HG03521 (cell line): ENCODE measurements at regions not wholly inside any gene's neighbourhood (a gene's known extent, or its start where the extent isn't known, plus 50 kb on each side); places are given as distances from the start of the nearest gene placed in this dataset.
"Not testable (repeated sequence)": the region's sequence is repeated elsewhere in the genome, so short reads cannot be mapped to it uniquely, and the experiment has no call there.

ENCODE experiments used
- ATAC-seq: cut with Tn5 transposase; IDR thresholded peaks from one replicate; pipeline ENCODE4 v1.9.1; 2021; ENCODE audit warnings: mild to moderate bottlenecking, moderate library complexity; ENCODE audit not compliant: unreplicated experiment

DNA sequence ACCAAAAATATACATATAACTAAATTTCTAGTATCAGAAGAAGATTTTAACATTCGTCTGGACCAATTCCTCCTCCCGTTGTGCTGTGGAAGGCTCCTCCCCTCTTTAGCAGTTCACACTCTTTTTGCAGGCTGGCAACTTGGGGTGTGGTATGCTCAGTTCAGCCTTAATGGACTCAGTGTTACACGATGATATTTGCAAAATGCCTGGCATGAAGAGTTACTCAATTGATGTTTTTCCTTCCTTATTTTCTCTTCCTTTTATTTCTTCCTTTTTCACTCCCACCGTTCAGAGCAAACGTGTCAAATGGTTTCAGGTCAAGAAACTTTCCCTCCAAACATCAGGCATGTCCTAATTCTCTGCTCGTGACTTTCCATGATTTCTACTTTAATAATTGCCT lies 248.3 kb downstream of the PHF14 start:
- ATAC-seq = no peak

DNA sequence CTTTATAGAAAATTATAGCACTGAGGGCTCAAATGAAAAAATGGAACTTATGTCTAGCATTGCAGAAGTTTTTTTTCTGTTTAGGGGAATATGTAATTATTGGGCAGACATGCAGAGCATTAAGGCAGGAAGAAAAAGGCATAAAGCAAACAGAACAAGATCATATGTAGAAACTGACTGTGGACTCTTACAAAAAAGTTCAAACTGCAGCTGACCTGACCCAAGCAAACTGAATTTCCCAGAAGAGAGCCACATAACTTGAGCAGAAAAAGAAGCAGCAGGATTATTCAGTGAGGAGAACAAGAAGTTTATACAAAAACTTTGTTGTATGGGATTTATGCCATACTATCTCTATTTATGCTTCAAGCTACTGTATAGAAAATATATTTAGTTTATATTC lies 250.9 kb downstream of the PHF14 start:
- no peak for ATAC-seq

DNA sequence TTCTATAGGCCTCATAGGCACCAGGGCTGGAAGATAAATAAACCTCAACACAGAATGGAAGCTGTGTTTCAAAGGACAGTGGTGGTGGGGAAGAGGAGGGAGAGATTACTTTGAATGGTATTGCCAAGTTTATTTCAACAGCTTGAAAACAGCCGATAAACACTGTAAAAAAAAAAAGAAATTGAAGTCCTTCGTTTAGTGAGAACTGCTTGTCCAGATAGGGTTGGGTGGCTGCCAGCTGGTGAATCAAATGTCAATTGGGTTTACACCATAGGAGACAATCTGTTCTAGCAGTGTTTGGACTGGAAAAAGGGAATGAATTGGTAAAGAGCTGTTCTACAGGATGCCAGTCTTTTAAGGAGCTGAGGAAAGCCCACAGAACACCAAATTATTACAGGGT lies 254.8 kb downstream of the PHF14 start:
- no peak for ATAC-seq

DNA sequence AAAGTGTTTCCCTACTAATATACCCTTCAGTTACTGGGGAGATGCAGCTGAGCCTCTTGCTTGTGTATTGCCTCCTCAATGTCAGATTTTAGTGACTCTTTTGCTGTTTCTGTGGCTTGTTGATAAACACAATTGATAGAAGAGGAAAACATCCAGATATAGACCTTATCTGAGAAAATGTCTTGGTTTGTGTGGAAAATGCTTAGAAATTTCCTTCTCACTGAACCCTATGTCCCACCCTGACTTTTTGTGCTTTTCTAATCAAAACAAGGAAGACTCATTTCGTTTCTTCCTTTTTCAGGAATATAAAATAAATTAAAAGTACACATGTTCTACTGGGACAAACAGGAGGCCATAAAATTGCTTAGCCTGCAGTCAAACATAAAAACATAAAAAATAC lies 257.5 kb downstream of the PHF14 start:
- ATAC-seq = no peak

DNA sequence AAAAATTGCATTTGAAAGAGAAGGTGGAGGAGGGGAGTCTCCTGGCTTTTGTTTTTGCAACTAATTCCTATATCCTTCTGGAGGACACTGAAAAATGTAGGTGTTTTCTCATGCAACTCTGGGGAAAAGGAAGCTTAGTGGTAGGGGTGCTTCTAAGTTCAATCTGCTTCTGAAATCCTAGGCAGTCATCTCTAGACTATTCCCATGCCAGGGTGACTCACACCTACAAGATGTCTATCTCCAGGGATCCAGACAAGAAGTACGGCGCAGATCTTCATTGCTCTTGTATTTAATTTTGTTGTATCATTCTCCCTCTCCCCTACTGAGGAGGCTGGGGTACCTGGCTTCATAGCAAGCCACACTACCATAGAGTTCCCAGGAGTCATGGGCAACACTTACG lies 258.8 kb downstream of the PHF14 start:
- no peak for ATAC-seq

DNA sequence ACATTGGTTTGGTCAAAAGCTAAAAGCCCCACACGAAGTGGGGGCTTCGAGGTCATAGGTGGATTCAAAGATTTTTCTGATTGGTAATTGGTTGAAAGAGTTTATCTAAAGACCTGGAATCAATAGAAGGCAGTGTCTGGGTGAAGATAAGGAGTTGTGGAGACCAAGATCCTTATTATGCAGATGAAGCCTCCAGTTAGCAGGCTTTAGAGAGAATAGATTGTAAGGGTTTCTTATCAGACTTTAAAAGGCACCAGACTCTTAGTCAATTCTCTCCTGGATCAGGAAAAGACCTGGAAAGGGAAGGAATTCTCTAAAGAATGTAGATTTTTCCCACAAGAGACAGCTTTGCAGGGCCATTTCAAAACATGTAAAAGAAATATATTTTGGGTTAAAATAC lies 260.2 kb downstream of the PHF14 start:
- no peak for ATAC-seq

DNA sequence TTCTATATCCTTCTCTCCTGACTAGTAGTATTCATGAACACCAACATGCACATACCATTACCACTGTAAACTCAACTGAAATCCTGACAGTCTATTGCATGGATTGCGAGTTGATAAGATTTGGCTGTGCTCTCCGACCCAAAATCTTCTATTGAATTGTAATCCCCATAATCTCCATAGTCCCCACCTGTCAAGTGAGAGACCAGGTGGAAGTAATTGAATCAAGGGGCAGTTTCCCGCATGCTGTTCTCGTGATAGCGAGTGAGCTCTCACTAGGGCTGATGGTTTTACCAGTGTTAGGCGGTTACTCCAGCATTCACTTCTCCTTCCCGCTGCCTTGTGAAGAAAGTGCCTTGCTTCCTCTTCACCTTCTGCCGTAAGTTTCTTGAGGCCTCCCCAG lies 261.8 kb downstream of the PHF14 start:
- no peak for ATAC-seq

DNA sequence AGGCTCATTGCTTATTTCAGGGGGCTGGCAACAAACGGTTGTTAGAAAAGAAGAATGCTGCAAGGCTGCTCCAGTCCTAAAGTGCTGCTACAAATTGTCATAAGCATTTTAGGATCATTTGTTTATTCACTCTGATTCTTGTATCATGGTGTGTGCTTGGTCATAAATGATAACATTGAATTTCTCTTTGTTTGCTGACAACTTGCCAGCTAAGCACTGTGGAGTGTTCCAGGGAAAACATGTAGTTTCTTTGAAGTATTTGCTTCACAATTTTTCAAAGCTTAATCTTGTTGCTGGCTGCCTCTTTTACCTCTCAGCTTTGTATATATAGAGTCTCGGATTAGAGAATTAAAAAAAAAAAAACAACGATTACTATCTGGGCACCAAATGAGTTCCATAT lies 263.0 kb downstream of the PHF14 start:
- ATAC-seq = no peak

DNA sequence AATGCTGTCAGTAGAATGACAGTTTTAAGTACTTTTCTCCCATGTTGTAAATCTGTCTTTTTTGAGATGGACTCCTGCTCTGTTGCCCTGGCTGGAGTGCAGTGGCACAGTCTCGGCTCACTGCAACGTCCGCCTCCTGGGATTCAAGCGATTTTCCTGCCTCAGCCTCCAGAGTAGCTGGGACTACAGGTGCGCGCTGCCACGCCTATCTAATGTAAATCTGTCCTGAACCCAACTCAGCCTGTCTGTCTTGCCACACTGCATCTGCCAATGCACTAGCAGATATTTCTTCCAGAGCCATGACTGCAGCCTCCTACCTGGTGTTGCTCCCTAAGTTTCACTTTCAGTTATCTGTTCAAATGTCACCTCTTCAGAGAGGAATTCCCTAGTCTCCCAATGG lies 264.1 kb downstream of the PHF14 start:
- no peak for ATAC-seq

DNA sequence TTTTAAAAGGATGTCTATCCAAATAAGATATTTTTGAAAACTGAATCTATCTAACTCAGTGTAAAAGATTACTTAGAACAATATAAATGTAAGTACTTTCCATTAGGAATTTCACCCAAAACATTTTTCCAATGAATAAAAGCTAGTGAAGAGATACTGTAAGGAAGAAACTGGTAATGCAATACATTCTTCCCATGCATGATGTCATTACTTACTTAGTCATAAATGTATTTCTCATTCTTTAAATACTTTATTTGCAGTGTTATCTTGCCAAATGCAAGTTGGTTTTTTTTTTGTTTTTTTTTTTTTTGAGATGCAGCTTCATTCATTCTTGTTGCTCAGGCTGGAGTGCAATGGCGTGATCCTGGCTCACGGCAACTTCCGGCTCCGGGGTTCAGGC lies 265.6 kb downstream of the PHF14 start:
- no peak for ATAC-seq

DNA sequence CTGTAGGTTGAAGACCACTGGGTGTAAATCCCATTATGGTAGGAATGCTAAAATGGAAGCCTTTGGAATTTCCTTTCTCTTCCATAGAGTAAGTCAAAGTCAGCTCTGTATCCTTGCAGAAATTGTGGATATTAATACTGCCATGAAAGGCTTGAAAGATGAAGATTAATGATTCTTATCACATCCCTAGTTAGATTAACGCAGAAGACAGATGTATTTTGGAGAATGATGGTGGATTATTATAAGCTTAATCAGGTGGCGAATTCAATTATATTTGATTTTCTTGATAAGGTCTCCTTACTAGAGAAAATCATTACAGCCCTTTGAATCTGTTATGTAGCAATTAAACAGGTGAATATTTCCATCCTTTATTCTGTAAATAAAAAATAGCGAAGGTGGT lies 270.1 kb downstream of the PHF14 start:
- ATAC-seq = no peak

DNA sequence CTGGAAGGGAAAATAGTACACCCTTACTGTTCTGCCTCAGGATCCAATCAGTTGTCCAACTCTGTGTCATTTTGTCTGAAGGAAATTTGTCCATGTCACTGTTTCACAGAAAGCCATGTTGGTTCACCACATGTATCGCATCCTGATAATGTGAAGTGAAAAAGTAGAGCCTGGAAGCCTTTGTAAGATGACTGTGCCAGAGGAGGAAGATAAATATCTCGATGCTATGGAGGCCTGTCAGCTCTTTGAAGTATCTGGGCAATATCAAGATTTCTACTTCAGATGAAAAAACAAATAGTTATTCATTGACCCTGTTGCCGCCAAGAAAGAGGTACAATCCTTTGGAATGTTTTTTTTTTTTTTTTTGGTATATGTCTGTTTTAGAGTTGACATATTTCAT lies 270.5 kb downstream of the PHF14 start:
- ATAC-seq = no peak

DNA sequence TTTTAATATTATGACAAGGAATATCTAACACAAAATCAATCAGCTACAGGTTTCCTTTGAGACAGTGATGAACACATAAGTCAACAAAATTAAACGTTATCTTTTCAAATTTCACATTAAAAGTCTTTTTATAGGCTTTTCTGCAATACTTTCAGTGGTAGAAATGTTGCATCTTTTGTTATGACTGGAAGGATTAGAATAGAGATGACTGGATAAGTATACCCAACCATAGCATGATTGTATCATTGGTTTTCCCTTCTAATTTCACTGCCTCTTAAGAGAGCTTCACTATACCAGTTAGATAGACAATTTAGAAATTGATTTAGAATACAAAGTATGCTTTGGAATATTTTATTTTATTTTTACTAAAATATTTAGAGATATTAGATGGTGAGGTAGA lies 273.9 kb downstream of the PHF14 start:
- no peak for ATAC-seq

DNA sequence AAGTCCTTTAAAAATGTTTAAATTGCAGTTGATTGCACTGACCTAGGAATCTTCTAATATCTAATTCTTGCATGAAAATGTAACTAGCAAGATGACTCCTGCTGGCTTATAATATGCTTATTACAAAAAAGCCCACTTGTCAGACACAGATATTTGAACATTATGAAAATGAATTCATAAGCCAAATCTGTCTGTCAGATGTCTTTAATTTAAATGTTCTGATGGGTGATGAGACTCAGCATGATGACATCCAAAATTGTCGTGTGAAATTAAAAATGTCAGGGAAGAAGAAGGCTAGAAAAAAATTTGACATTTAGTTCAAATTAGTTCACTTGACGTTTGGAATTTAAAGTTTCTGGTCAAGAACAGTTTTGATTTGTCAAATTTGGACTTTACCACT lies 277.8 kb downstream of the PHF14 start:
- no peak for ATAC-seq

DNA sequence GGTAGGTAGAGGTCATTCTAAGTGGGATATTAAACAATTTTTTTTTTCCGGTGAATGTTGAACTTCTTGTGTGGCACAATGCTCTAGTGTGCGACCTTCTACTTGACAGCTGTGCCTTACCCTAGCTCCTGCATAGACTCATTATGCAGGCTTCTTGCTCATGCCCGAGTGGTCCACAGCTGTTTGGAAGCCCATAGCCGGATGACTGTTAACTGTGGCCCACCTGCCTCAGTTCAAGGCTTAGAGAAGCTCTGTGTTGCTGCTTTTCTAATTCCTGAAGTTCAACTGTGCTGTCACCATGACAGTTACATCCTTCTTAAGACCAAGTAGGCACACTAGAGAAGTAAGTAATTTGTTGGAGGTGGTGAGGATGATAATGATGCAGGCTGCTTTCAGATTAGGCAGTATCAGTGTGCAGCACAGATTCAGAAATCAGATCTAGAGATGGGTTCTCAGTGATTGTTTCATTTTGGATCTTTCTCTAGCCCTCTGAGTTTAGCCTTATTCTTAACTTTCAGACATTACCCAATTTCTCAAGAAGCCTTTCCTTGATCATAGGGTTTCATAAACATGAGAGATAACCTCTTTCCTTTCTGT lies 278.4 kb downstream of the PHF14 start:
- no peak for ATAC-seq

DNA sequence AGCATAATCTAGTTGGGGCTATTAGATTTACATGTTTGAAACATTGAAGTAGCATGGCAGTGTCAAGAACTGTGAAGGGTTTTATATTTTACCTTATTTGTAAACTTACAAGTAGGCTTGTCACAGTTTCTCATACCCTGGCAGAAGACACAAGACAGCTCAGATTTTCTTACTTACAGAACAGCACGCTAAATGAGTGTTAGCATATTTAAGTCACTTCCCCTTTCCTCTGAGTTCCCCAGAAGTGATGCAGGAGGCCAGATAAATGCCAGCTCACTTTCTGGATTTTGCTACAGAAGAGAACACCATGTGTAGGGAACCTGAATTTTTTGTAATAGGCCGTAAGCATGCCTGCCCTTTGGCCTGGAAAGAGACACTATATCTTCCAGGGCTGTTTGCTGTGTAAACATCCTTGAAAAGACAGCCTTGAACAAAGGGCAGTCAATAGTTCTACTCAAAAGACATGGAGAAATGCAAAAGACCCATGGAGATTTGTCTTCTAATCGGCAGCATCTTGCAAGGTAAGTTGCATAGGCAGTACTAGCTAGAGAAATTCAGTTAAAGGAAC lies 279.1 kb downstream of the PHF14 start:
- no peak for ATAC-seq

DNA sequence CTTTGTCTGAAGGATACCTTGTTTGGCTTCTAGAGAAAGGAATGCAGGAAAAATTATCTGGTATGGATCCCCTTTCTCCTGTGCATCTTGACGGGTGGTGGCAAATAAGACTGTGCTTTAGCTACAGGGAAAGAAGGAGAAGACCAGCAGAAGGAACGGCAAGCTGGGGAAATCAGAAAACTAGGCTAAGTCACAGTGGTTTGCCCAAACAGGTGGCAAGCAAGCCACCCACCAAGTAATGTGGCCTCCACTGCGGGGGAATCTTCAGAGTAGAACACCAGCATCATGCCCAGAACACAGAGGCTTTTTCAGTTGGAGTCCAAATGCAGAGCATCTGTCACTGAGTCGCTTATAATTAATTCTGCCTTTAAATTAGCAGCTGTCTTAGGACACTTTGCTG lies 282.8 kb downstream of the PHF14 start:
- no peak for ATAC-seq

DNA sequence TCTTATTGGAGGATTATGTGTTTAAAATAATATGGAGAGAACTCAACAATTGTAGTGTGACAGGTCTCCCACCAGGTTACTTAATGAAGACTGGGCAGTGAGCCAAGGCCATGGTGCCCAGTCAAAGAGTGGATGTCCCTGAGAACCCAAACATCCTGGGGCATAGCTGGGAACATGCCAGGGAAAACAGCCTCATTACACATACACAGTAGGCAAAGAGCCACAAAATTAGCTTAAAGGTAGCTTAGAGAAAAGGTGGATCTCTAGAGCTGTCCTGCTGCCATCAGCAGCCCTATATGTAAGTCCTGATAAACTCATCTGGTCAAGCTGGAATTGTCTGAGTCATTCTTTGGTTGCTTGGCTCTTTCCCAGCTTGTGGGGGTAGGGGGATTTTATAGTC lies 287.8 kb downstream of the PHF14 start:
- no peak for ATAC-seq

DNA sequence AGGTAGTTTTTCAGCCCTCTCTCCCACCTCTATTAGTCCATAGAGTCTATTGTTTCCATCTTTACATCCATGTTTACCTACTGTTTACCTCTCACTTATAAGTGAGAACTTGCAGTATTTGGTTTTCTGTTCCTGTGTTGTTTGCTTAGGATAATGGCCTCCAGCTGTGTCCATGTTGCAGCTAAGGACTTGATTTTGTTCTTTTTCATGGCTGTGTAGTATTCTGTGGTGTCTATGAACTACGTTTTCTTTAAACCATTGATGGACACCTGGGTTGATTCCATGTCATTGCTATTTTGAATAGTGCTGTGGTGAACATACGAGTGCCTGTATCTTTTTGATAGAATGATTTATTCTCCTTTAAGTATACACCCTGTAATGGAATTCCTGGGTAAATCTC lies 292.4 kb downstream of the PHF14 start:
- ATAC-seq = no peak

DNA sequence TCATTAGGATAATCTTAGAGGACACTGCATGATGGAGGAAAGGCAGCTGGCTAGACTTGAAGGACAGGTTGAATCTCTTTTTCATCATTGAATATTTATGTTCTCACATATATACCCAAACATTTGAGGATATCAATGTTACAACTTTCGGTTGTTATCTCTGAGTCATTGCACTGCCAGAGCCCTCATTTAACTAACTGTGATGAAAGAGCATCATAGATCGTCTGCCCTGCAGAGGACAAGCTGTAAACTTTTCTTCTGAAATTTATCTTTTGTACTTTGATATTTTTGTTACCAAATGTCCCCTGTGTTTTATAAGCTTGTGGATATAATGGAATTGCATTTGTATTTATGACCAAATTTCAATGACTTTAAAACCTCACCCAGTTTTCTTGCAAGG lies 298.7 kb downstream of the PHF14 start:
- ATAC-seq = no peak

DNA sequence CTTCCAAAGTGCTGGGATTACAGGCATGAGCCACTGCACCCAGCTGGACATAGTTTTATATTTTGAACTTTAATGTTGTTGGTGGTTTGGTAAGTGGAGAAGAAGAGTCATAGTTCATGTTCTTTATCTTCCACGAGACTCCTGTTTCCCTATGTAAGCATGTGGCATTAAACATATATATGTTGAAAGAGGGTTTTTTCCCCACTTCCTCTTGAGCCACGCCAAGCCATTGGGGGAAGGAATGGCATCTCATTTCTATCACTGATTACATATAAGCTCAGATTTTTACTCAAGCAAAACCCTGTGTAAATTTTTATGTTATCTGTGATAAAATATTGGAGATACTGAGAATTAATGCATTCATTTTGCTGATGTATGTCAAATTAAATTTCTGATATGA lies 300.4 kb downstream of the PHF14 start:
- no peak for ATAC-seq

DNA sequence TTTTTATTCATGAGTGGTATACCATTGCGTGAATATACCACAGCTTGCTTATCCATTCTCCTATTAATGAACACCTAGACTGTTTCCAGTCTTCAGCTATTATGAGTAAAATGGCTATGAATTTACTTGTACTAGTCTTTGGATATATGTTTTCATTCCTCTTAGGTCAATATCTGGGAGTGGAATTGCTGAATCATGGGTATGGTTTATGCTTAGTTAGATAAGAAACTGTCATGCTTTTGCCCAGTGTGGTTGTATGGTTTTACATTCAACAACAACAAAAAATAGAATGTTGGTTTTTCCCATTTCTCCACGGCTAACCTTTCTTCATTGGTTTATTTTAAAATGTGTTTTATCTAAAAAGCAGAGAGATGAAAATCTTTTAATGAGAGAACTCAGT lies 308.3 kb downstream of the PHF14 start:
- ATAC-seq = no peak

DNA sequence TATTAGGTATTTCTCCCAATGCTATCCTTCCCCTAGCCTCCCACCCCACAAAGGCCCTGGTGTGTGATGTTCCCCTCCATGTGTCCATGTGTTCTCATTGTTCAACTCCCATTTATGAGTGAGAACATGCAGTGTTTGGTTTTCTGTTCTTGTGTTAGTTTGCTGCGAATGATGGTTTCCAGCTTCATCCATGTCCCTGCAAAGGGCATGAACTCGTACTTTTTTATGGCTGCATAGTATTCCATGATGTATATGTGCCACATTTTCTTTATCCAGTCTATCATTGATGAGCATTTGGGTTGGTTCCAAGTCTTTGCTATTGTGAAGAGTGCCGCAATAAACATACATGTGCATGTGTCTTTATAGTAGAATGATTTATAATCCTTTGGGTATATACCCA lies 309.9 kb downstream of the PHF14 start:
- not testable (repeated sequence) for ATAC-seq
